ENCODE measurements at regions not wholly inside any gene's neighbourhood (a gene's known extent, or its start where the extent isn't known, plus 50 kb on each side); places are given as distances from the start of the nearest gene placed in this dataset.
"Not testable (repeated sequence)": the region's sequence is repeated elsewhere in the genome, so short reads cannot be mapped to it uniquely, and the experiment has no call there.

DNA sequence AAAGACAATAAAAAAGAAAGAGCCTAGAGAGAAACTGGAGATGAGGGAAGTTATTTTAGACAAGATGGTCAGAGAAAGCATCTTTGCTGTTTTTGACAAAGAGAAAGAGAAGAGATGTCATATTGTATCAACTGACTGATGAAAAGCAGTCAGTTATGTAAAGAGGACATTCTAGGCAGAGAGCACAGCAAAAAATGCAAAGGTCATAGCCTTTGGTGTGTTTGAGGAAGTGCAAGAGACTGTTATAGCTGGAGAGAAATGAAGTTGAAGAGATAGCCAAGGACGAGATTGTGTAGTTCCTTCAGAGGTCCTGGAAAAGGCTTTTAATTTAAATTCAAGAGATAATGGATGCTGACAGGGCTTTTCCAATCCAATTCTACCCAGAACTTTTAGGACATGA, 342.4 kb downstream of the RASEF start:
- no peak for DNase-seq (ENCODE audit: low read depth in 2 of 2)

DNA sequence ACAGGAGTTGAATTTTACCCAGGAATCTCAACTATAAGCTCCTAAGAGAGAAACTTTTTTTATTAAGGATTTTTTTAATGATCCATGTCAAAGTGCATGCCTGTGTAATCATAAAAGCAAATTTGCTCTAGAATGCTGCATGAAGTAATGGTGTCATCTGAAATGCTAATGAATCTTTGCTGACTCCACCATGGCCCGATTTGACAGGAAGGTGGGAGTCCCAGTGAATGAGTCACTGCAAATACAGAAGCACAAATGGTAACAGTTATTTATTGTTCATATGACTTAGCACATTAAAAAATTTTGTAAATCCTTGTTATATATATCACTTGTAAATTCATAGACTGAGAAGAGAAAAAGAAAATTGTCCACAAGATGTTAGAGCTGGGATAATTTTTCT, 341.3 kb downstream of the RASEF start:
- DNase-seq (ENCODE audit: low read depth in 2 of 2): no peak

DNA sequence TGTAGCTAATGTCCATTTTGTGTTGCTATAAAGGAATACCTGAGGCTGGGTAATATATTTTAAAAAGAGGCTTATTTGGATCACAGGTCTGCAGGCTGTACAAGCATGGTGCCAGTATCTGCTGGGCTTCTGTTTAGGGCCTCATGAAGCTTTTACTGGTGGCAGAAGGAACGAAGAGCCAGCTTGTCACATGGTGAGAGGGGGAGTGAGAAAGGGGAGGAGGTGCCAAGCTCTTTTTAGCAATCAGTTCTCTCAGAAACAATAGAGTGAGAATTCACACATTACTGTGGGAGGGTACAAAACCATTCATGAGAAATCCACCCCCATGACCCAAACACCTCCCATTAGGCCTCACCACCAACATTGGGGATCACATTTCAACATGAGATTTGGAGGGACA, 340.9 kb downstream of the RASEF start:
- no peak for DNase-seq (ENCODE audit: low read depth in 2 of 2)

DNA sequence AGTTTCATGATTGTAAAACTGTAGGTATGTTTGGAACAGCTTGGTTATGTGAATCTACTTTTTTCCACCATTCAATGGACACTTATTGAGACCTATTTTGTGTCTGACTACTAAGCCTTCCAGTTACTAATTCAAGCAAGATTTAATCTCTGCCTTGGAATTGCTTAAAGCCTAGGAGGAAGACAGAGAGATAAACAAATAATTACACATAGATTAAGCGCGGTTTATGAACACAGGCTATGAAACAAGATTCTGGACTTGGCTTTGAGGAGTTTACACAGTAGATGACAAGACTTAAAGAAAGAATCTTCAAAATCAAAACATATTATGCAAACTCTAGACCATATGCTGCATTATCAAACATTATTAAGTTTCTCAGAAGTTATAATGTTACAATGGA, 340.4 kb downstream of the RASEF start:
- no peak for DNase-seq (ENCODE audit: low read depth in 2 of 2)

DNA sequence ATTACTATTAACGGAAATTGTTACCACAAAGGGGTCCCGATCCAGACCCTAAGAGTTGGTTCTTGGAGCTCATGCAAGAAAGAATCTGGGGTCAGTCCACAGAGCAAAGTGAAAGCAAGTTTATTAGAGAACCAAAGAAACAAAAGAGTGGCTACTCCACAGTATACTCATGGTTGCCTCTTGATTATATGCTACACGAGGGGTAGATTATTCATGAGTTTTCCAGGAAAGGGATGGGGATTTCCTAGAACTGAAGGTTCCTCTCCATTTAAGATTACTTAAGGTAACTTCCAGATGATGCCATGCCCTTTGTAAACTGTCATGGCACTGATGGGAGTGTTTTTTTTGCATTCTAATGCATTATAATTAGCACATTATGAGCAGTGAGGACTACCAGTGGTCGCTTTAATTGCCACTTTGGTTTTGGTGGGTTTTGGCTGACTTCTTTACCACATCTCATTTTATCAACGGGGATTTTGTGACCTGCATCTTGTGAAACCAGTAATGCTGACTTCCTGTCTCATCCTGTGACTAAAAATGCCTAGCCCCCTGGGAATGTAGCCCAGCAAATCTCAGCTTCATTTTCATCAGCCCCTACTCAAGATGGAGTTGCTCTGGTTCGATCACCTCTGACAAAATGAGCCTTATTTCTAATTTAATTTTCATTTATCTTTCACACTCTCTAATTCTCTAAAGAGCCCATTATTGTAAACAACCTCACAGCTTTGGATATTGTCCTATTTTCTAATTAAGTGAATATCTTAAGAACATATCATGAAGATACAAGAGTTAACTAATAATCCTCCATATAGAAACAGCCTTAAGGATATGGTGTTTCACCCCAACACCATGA, 336.3 kb downstream of the RASEF start:
- no peak for DNase-seq (ENCODE audit: low read depth in 2 of 2)

DNA sequence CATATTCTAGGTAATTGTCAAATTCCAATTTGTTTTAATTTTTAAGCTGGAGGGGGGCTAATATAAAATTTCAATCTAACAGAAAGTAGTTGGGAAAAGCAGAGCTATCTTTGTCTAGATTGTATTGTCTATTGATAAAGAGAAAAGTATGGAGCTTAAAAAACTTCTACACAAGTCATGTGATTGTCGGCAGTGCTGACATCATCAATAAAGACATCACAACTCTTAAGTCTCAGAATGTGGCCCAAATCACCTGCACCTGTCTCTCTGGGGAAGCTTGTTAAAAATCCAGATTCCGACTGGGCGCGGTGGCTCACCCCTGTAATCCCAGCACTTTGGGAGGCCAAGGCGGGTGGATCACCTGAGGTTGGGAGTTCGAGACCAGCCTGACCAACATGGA, 333.8 kb downstream of the RASEF start:
- DNase-seq (ENCODE audit: low read depth in 2 of 2): no peak

DNA sequence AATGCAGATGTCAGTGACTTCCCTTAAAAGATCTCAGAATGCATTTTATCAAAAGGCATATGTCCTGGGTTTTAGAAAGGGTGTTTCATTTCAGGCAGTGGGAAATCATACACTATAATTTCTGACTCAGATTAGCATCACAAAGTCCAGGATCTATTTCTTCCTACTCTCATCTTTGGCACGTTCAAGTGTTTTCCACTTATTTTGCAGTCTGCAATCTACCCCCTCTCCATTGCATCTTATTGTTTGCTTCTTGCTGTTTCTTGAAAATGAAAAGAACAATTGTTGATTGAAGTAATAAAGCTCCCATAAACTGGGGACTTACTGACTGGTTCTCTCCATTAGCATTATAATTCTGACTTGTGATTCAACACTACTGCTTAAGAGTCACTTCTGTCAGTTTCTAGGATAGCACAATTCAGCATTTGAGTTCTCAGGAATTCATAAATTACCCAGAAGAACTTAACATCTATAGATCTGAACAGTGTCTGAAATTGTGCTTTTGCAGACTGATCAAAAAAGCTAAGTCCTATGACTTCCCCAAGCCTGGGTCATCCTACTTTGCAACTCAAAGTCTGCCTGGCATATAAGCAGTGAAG, 332.9 kb downstream of the RASEF start:
- DNase-seq (ENCODE audit: low read depth in 2 of 2): no peak

DNA sequence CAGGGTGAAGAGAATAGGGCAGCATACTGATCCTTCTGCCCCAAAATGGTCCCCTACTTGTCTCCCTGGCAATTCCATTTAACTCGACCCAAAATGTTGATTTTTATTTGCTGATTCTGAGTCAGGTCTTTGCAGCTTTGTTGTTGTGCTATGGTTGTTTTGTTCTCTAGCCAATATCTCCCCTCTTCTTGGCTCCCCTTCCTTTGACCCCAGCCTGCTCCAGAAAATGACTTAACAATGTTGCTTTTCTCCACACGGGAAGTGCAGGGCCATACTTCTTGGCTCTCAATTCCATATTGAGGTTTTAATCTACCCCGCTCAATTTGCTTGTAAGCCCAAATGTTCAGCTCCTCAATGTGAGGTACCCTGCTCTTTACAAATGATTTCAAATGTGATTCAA, 330.0 kb downstream of the RASEF start:
- no peak for DNase-seq (ENCODE audit: low read depth in 2 of 2)

DNA sequence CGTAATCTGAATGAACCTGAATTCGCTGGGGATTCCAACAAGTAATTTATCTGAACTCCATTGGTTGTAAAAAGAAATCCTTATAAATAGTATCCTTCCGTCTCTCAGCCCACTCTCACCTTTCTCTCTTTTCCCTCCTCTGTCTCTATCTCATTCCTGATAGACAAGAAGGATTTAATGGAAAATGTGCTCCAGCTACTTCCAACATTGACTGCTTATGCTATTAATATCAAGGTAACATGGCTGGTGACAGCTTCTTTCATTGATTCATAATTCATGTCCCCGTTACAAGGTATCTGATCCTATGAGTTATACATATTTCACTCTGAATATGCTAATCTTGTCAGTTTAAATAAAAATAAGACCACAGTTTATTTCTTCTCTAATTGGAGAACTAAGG, 326.8 kb downstream of the RASEF start:
- DNase-seq (ENCODE audit: low read depth in 2 of 2): no peak

DNA sequence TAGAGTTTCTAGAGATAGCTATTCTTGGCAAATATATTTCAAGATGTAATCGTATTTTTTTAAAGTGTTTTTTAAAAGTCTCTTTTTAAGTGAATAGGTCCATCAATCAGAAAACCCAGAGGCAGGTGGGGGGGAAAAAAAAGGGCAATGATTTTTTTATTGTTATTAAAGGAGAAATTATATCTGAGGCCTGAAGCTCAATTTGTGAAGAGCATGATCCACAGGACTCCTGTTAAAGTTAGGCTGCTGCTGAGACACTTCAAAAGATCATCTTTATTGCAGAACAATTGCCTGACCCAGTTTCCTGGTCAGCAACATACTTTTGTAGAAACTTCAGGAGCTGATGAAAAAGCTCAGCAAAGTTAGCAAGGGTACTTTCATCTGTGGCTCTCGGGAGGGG, 326.2 kb downstream of the RASEF start:
- DNase-seq (ENCODE audit: low read depth in 2 of 2): no peak

DNA sequence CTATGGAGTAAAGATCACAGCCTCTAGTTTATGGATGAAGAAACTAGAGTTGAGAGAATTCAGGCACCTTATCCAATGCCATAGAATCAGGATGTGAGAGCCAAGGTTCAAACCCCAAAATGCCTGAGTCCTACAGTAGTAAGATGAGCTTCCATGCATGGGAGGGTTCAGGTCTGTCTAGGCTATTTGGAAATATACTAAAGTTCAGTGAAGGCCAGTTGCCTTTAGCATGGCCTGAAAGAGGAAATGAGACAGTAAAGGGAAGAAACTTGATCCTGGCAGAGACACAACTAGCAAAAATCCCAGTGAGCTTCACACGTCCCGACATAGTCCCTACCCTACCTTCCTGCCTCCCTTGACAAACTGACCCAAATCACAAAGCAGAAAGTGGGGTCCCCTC, 317.0 kb downstream of the RASEF start:
- no peak for DNase-seq (ENCODE audit: low read depth in 2 of 2)

DNA sequence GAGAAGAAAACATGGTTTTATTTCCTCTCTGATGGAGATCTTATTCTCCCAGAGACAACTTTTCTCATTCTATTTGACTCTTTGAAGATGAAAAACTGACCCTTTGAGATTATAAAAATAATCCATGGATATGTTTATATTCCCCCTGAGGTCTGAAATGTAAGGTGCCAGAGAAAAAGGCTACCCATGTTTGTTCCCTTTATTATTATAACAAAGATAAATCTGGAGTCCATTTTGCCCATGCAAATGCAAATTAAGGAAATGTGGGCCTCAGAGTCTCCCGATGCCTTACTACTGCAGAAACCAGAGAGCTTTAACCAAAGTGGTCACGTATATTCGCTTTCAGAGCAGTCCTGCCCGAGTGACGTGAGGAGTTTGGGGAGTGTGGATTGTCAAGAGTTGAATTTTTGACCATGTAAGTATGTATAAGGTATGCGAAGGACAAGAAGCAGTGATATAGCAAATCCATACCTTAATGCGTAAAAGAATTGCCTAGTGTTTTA, 312.5 kb downstream of the RASEF start:
- DNase-seq (ENCODE audit: low read depth in 2 of 2): no peak

DNA sequence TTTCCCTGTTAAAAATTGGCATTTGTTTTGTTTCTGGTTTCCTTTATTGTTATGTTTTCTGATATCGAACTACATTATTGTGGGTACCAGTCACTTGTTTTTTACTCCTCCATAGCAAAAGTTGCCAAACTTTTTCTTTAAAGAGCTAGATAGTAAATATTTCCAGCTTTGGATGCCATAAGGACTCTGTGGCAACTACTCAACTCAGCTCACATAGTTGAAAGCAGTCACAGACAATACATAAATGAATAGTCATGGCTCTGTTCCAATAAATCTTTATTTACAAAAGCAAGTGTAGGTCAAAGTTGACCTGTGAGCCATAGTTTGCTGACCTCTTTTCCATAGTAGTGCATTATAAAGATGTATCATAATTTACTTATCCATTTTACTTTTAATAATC, 305.0 kb downstream of the RASEF start:
- DNase-seq (ENCODE audit: low read depth in 2 of 2): no peak

DNA sequence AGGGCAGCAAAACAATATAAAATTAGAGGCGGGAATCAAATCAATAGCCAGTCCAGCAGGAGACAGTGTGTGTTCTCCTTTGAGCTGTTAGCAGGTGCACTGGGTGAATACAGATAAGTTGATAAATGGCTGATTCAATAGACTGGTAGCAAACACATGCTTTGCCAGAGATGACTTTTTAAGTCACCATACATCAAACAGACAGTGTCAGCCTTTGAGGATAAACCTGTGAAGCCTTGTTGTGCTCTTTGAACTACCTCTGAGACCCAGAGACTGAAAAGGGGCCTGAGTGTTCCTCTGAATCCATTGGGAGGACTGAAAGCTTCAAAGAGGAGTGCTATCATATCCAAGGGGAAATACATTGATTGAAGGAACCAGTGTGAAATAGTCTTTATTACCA, 301.9 kb downstream of the RASEF start:
- DNase-seq (ENCODE audit: low read depth in 2 of 2): no peak

DNA sequence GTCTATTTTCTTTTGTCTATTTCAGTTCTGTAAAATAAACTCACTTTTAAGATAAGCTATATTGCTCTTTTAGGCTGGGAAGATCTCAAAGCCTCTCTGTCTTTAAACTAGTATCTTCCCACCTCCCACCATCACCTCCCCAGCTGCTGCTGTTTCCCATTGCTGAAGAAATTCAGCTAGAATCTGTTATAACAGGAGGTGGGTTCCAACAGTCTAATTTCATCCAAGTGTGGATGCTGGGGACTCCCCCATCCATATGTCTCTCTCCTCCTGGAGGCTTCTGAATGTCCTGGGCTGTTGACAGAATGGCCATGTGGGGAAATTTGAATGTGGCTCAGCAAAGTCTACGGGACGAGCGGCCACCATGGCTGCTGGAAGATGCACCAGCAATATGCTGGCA, 301.0 kb downstream of the RASEF start:
- DNase-seq (ENCODE audit: low read depth in 2 of 2): no peak

DNA sequence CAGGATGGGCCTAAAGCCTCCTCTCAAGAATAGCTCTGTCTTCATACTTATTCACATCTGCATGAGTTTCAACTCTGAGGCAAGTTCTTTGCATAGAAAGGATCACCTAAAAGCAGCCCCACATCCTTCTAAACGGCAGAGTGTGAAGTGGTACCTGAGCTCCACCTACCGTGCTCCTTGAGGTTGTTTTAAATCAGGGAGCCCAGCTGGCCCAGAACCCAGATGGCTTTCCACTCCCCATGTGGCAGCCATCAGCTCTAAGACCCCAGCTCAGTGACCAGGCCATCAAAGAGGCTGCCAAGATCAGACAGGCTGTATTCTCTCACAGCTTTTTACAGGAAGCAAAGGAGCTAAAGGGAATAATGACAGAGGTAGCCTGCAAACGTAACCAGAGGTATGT, 299.3 kb downstream of the RASEF start:
- DNase-seq (ENCODE audit: low read depth in 2 of 2): no peak

DNA sequence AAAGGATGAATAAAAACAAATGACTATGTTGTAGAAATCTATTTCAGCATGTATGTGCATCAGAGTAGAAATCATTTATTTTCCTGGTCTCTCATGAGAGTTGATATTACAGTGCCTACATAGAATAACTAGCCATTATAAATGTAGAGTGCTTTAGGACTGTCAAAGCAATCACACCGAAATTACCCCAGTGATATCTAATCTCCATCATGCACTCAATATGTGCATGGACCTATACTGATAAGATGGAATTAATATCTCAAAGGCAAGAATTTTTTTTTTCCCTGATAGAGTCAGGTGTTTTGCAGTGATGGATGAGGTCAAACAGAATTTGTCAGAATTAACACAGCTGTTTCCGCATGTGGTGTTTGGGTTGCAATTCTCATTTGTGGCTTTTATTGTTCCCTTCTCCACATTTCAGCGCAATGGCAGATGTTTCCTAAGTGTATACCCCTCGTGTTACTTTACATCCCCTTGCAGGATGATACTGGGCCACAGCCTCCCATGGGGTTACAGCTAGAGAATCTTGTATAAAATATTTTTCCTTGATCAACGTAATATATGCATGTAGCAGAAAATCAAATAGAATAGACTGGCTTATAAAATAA, 298.8 kb downstream of the RASEF start:
- no peak for DNase-seq (ENCODE audit: low read depth in 2 of 2)

DNA sequence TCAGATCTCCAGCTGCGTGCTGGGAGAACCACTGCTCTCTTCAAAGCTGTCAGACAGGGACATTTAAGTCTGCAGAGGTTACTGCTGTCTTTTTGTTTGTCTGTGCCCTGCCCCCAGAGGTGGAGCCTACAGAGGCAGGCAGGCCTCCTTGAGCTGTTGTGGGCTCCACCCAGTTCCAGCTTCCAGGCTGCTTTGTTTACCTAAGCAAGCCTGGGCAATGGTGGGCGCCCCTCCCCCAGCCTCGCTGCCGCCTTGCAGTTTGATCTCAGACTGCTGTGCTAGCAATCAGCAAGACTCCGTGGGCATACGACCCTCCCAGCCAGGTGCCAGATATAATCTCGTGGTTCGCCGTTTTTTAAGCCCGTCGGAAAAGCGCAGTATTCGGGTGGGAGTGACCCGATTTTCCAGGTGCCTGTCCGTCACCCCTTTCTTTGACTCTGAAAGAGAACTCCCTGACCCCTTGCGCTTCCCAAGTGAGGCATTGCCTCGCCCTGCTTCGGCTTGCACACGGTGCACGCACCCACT, 288.2 kb downstream of the RASEF start:
- not testable (repeated sequence) for DNase-seq (ENCODE audit: low read depth in 2 of 2)

DNA sequence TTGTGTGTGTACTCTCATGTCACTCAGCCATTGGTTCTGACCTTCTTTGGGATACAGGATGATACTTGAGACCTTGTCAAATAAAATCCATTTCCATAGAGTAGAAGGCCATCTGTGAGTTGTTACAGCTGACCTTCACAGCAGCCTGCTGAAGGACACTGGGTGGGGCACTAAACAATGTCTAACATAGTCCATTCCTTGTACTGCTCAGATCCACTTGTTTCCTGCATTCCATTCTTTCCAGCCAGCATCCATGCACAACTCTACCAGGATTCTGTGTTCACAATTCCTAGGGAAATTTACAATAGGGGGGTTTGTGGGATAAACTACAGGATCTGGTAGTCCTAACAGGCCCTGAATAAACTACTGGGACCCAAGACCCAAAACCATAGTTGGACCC, 286.4 kb downstream of the RASEF start:
- no peak for DNase-seq (ENCODE audit: low read depth in 2 of 2)

DNA sequence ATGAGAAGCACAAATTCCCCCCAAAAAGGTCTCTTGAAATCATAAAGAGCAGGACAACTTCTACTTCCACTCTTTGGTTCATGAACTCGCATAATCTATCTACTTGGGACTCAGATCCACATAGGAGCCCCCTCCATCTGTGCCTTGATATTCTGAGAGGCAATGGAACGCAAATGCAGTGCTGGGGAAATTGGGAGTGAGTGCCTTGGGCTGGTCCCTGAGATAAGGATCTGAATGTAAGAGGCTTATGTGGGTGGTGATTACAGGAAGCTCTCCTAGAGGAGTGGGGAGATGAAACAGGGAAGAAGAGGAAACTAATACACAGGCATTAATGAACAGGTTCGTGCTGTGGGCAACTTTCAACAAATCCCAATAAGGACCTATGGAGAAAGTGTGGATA, 285.6 kb downstream of the RASEF start:
- no peak for DNase-seq (ENCODE audit: low read depth in 2 of 2)

DNA sequence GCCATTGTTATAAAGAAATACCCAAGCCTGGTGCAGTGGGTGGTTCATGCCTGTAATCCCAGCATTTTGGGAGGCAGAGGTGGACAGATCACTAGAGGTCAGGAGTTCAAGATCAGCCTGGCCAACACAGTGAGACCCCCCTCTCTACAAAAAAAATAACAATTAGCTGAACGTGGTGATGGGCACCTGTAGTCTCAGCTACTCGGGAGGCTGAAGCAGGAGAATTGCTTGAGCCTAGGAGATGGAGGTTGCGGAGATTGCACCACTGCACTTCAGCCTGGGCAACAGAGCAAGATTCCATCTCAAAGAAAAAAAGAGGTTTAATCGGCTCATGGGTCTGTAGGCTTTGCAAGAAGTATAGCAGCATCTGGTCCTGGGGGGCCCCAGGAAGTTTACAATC, 284.0 kb downstream of the RASEF start:
- DNase-seq (ENCODE audit: low read depth in 2 of 2): not testable (repeated sequence)

DNA sequence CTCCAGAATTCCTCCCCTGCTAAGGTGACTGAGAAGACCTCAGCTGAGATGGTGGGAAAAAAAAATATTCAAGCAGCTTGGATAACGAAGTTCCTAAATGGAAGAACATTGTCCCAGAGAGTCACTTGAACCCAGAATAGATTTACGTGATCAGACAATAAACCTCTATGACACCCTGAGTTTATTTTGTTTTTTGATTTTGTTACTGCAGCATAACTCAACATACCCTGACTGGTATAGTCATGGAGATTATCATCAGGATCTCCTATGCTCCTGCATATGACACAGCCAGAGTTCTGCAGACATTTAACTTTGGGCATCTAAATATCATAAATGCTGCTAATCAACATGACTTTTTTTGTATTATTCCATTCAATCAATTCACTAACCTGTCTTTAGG, 282.9 kb downstream of the RASEF start:
- no peak for DNase-seq (ENCODE audit: low read depth in 2 of 2)

DNA sequence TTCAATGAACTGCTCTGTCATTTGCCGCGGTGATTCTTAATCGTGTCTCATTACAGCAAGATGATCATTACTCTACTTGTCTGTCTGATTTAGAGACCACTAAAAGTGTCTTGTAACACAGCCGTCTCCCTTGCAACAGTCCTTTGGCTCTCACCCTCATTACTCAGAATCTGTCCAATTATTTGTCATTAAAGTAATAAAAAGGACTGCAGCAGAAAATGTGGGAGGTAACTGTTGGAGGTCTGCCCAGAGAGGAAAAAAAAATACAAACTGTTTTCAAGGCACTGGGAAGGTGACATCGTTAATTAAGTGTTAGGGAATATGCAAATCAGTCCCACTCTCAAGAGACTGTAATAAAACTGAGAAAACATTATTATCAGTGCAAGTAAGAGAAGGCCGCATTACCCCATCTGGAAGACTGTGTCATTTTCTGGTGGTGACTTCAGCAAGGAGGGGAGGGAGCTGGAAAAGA, 281.0 kb downstream of the RASEF start:
- no peak for DNase-seq (ENCODE audit: low read depth in 2 of 2)
